NCI-H524 treated with DMSO at 0.1 percent for 48 hours (cell line): ENCODE measurements at regions not wholly inside any gene's neighbourhood (a gene's known extent, or its start where the extent isn't known, plus 50 kb on each side); places are given as distances from the start of the nearest gene placed in this dataset.
A peak's percentile ranks its signal among the peaks of the same experiment; 100 is the strongest.

ENCODE experiments used
- DNase-seq: peaks from one replicate; lab custom pipeline; 2025; lab: John Stamatoyannopoulos, UW

DNA sequence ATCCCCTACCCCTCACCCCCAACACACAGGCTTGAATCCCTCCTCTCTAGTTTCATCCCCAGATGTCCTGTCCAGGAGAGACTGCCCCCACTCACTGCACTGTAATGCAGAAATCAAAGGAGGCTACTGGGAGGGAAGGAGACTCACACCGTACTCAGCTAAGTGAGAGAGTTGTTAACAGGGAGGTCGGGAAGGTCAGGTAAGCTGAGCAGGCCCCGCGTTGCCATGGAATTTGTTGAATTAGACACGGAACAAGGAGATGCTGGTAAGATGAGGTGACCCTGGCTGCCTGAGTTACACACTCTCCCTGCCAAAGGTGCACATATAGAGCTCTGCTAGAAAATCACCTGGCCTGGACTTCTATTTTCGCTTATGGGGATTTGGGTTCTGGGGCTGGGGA, 197.9 kb downstream of the NXPE2 start:
- no peak for DNase-seq

GRCh38 chr11:114877976-114878375, 199.6 kb downstream of the NXPE2 start:
- no peak for DNase-seq

DNA sequence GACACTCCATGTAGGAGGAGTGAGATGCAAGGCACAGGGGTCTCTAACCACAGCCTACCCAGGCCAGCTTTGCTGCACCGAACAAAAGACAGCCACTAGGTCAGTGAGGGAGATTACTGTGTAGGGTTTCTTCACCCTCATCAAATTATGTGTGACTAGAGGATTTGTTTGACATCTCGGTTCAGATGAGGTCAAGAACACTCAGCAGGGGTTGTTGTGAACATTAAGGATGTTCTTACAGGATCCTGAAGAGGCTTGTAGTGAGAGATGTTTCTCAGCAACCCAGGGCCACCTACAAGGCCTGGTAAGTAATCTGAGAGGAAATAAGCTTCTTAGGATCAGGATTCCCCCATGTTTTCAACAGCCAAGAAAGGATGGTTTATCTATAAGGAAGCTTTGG, 202.1 kb downstream of the NXPE2 start:
- peak; percentile 53 for DNase-seq

DNA sequence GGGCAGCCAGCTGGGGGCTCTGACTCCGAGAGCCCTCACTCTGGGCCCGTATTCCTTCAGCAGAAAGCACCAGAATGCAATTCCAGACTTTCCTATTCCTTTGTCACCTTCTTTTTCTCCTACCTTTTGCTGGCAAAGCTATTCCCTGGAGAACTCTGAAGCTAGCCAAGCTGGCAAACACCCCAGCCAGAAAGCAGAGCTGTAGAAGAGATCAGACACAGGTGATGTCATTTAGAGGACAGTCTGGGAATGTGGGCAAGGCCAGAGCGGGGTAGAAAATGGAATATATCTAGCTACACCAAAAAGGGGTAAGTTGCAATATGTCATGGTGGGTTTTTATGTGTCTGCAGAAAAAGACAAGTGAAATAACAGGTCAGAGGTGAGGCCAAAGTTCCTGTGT, 205.1 kb downstream of the NXPE2 start:
- no peak for DNase-seq

DNA sequence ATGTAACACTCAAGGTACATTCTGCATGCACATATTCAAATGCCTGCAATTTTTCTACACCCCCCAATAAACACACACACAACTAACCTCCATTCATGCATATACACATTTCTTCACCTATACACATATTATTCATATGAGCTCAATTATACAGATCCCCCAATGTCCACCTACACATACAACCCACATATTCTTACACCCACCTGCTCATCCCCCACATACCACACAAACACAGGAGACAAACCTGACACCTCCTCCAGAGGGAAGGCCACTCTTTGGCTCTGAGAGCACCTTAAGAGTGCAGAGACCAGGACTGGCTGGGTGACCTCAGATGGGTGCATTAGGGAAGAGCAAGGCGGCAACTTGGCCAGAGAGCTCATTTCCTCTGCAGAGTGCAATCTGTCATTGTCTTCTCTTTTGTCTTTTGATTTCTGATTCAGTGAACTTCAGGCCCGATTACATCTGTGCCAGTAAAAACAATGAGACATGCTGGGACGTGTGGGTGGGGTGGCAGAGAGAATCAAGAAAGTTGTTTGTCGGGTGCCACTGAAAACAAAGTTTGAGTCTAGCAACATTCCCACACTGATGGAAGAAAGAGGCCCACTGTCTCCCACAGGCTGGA, 208.4 kb downstream of the NXPE2 start:
- no peak for DNase-seq

DNA sequence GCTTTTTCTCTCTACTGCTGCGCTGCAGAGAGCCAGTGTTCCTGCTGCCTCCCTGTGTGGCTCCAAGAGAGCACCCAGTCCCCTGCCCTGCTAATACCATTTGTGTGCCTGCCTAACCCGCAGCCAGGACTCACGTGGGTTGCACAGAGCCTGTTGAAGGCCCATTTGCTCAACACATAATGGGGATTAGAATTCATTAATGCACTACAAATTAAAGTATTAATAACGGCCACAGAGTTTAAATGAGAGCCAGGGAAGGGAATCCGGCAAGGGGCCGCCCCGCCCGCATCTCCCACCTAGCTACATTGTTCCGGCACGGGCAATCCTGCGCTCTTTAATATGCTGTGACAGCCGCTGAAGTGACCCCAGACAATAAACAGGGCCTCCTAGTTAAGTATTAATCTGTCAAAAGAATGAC, 211.3 kb downstream of the NXPE2 start:
- DNase-seq, result no peak

DNA sequence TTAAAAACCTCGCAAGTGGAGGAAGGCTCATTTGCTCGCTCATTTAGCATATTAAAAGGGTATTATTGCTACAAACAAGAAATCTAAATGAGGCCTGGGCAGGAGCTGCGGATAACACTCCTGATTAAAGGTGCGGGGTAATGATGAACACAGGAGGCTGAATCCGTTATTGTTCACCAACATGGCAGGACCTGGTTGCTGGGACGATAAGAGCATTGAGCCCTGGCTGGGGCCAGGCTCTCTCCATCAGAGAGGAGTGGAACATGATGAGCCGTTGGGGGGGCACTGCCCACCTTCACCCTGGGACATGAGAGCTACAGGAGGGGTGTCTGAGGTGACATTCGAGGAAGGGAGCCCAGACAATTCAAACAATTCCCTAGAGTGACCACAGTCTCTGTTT, 211.7 kb downstream of the NXPE2 start:
- no peak for DNase-seq

DNA sequence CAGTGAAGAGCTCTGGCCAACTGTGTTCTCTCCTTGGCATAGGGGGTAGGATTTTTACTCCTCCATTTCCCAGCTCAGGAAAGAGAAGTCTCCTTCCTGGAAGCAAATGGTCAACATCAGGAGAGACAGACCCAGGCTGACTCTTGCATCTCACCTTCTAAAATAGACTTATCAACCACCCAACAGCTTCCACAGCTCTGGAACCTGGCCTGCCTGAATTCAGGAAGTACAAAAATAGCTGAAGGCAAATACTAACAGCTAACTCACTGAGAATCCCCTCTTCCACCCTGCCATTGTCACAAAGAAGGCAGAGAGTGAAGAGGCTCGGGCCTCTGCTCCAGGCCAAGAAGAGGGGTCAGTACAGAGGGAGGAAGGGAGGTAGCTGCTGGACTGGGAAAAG, 213.6 kb downstream of the NXPE2 start:
- DNase-seq, result no peak

DNA sequence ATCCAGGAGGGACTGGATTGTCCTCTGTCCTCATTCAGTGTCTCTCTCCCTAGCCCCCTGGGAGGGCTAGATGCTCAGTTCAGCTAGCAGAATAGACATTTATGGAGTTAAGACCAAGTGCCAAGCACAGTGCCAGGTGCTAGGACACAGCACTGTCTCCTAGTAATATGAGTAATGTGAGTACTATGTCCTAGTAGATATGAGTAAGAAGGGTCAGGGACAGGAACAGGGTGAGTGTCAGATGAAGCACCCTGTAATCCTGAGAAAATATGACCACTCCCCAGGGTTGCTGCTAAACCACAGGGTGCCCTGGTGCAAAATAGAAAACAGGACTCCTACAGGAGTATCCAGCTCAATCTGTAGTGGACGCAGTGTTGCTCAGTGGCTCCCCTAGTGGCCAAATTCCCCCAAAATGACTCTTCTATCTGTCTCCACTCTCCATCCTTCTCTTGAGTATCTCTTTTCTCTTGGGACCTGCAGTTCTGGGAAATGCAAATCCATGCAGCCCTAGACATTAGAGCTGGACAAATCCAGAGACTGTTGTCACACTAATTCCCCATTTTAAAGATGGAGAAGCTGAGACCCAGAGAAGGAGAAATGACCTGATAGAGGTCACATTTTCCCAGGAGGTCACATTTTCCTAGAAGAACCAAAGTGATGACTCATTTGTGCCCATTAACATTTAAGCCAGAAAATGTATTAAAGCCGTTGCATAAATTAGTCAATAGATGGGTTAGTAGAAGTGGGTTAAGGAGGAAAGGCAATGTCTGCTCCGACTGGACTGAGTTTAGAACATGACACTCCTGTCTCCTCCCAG, 214.3 kb downstream of the NXPE2 start:
- DNase-seq, result no peak

- no peak for DNase-seq
Measured at GRCh38 chr11:114893329-114893728, 215.0 kb downstream of the NXPE2 start.

DNA sequence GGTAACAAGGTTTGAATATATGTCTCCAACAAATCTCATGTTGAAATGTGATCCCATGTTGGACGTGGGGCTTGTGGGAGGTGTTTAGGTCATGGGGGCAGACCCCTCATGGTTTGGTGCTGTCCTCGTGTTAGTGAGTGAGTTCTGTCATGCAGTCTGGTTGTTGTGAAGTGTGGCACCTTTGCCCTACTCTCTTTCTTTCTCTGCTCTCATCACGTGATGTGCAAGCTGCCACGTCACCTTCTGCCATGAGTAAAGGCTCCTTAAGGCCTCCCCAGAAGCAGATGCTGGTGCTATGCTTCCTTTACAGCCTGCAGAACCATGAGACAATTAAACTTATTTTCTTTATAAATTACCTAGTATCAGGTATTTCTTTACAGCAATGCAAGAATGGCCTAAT, 218.3 kb downstream of the NXPE2 start:
- no peak for DNase-seq

DNA sequence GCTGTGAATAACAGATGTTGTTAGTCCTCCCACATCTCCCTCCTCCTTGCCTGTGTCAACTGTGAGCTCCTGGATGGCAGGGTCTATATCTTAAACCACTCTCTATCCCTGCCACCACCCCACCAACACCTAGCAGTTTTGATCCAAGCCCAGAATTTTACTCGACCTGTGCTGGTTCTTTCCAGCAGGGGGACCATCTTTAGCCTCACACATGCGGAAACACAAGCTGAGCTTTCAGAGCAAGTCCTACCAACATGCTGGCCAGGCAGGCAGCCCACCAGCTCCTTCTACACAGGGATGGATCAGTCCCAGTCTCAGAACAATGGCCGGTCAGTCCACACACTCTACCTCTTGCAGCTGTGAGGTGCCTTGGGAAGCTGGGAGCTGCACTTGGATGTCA, 231.5 kb downstream of the NXPE2 start:
- DNase-seq, result no peak

DNA sequence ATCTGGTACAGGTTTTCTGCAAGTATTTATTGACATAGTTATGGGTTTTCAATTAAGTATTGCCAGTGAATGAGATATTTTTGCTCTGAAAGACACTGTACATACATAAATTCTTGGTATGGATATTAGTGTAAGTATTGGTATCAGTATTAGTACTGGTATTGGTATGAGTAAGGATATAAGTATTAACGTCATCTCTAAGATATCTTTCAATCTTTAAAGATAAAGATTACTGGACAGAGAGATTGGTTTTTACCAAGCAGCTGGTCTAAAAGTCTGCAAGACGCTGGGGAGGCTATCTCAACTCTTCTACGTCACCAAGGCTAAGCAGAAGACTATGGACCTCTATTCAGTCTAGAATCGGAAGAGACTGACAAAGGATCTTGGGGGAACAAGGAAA, 234.5 kb downstream of the NXPE2 start:
- no peak for DNase-seq

- peak; percentile 1 for DNase-seq
Measured at GRCh38 chr11:114914231-114915005, 236.1 kb downstream of the NXPE2 start.

GRCh38 chr11:114915871-114916805, 237.8 kb downstream of the NXPE2 start:
- no peak for DNase-seq

DNA sequence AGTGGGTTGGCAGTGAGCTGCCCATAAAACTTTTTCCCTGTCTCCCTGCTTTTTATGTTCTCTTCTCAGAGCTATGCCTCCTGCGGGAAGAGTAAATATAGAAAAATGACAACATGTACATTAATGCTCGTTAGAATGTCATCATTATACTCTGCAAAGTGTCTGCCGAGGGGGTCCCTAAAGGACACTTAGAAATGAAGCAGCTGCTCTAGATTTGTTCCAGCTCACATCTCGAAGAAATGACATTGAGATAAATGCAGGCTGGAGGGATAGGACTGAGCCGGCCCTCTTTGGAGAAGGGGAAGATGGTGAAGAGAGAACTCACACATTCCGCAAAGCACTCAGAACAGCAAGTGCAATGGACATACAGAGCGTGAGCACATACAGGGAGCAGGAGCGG, 240.0 kb downstream of the NXPE2 start:
- no peak for DNase-seq

DNA sequence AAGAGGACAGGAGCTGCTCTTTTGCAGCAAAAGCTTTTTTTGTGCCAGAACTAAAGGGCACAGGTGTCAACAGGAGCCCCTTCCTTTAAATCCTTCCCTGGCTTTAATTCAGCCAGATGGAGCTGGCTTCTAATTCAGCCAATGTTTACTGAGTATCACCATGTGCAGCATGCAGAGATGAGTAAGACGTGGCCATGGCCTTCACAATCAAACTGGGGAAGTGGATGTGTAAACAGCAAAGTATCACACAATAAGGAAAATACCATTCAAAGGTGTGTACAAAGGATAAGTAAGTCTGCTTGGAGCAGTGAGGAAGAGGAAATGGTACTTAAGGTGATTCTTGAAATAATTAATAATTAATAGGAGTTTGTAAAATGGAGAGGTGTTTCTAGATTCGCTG, 243.4 kb downstream of the NXPE2 start:
- no peak for DNase-seq

GRCh38 chr11:114924042-114924441, 245.7 kb downstream of the NXPE2 start:
- DNase-seq, result no peak

DNA sequence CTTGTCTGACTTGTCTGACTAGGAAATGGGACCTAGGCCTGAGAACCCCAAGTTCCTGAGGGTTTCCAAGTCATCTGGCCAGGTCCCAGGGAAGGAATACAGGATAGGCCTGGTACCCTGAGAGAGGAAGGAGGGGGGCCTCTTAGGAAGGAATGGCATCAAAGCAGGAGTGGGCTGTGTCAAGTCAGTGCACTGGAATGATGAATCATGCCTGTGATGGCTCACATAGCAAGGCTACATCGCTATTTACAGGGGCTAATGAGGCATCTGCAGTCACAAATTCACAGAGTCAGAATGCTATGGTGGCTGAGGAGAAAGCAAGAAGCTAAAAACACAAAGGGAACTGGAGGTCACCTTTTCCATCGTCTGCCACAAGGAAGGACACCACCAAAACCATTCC, 247.3 kb downstream of the NXPE2 start:
- no peak for DNase-seq

- DNase-seq, result peak; percentile 29
Measured at GRCh38 chr11:114928260-114928870, 250.0 kb downstream of the NXPE2 start.

DNA sequence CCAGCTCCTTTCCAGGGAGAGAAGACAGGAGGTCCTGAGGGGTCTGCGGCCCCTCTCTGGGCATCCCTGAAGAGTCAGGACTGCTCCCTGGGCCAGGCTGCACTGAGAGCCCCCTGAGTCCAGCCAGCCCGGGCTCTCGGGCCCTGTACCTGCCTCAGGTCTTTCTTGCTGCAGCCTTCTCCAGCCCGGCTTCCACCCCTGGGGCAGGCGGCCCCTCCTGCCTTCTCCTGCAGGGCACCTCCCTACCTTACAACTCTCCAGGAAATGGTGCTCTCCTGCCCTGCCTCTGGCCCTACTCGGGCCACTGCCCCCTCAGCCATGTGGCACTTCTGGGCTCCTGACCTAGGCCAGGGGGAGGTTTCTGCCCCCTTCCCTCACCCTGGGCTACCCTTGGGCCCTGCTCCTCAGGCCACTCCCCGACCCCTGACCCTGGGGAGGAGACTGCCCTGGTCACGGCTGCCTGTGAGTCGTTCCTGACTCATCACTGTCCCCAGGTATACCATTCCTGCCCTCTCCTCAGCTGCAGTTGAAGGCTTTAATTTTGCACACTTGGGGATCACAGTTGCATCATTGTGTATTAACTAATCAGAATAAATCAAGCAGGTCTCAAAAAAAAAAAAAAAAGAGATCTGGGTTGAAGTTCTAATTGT, 251.1 kb downstream of the NXPE2 start:
- DNase-seq, result no peak
